Smooth muscle cell of the brain vasculature (primary cell): ENCODE measurements at regions not wholly inside any gene's neighbourhood (a gene's known extent, or its start where the extent isn't known, plus 50 kb on each side); places are given as distances from the start of the nearest gene placed in this dataset.
"Not testable (repeated sequence)": the region's sequence is repeated elsewhere in the genome, so short reads cannot be mapped to it uniquely, and the experiment has no call there.

Experiments used
- DNase-seq: peaks from one replicate; pipeline ENCODE4 v3.0.0-alpha.2; 2012; ENCODE audit warnings: low read depth, low spot score

- no peak for DNase-seq
Measured at GRCh38 chr17:73841431-73842060, 197.3 kb upstream of the SDK2 start.

GRCh38 chr17:73847952-73848351 is 203.7 kb upstream of the SDK2 start:
- DNase-seq: no peak

DNA sequence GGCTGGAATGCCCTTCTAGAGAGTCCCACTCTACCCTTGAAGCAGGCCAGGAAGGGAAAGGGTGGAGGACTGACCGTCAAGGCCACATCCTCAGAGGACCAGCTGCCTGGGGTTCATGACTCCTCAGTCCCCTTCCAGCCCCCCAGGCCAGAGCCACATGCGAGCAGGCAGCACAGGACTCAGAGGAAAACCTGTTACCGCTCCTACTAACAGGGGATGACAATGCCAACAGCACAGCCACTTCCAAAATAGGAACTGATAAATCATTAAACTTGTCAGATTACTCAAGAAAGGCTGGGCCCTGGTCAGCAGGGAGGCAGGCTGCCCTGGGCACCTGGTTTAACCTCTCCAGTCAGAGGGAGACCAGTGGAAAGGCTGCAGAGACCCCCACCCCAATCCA is 206.2 kb upstream of the SDK2 start:
- no peak for DNase-seq

GRCh38 chr17:73851091-73851490 is 206.8 kb upstream of the SDK2 start:
- no peak for DNase-seq

DNA sequence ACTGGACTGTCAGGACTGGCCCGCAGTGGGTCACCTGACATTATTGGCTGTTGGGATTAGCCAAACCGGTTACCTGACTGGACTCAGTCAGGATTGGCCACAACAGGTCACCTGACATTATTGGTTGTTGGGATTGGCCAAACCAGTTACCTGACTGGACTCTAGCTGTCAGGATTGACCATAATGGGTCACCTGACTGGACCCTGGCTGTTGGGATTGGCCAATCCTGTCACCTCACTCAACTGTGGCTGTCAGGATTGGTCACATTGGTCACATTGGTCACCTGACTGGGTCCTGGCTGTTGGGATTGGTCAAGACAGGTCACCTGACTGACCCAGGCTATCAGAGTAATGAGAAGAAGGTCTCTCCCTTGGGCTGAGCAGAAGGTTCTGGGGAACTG is 207.7 kb upstream of the SDK2 start:
- DNase-seq: no peak

DNA sequence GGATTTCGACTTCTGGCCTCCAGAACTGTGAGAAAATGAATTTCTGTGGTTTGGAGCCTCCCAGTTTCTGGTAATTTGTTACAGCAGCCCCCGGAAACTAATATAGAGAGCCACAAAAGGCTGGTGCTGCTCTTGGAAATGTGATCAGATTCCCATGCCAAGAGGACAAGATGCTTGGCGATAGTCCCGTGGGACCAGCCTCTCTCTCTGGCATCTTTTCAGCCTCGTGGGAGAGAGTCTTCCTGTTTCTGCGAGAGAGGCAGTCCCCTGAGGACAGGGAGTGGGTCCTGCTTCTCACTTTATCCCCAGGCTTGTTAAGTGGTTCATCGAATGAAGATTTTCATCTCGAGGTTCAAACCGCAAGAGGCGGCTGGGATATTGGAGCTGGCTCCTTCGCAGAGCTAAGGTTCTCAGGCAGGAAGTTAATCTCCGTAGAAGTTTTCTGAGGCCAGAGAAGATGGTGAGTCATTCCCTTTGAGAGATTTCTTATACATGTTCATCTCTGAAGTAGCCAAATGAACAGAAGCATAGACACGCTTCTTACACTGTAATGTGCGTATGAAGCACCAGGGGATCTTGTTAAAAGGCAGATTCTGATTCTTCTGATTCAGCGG is 211.6 kb upstream of the SDK2 start:
- no peak for DNase-seq

- no peak for DNase-seq
Measured at GRCh38 chr17:73856556-73856955, 212.3 kb upstream of the SDK2 start.

- not testable (repeated sequence) for DNase-seq
Measured at GRCh38 chr17:73859439-73860008, 215.3 kb upstream of the SDK2 start.

- no peak for DNase-seq
Measured at GRCh38 chr17:73861543-73861942, 217.3 kb upstream of the SDK2 start.

DNA sequence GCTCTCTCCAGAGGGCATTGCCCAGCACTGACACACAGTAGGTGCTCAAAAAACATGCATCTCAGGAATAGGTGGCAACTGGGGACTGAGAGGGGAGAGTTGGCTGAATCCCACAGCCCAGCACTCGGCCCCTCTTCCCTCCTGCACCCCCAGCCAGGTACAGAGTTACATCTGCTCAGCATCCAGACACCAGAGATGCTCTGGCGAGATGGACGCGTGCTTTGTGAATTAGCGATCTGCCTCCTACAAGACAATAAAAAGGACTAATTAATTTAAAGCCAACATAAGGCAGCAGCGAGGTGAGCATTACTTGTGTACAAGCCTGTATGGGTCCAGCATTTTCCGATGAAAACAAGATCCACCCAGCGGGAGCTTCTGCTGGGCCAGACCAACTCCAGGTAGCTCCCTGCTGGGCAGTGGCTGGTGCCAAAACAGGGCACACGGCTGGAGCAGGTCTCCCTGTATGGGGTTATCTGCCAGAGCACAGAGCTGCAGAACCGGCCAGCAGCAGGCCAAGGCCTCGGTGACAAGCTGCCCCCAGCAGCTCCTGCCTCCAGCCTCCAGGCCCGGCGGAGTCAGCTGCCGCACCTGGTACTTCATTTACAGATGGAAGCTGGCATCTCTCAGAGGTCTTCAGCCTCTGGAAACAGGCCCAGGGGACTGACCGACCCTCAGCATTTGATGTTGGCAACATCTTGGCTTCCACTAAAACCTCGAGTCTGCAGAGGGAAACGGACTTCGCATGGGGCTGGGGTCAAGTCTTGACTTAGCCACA is 219.7 kb upstream of the SDK2 start:
- no peak for DNase-seq

GRCh38 chr17:73865831-73866230 is 221.6 kb upstream of the SDK2 start:
- DNase-seq: no peak

DNA sequence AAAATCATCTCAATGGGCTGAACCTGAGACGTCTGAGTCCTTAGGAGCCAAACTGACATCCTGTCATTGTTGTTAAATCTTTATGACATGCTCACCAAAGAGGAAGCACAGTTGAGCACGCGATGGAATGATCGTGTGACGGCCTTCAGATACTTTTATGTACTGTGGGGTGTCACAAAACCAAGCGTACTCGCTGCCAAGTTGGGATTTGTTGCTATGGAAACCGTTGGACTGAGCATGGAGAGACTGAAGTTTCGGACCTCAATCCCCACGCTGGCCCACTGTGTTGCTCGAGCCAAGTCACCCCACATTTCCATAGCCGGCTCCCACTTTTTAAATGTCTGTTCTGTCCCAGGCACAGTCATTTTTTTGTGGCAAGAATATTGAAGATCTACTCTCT is 222.8 kb upstream of the SDK2 start:
- no peak for DNase-seq

- DNase-seq: no peak
Measured at GRCh38 chr17:73870068-73870467, 225.8 kb upstream of the SDK2 start.

- DNase-seq: no peak
Measured at GRCh38 chr17:73870473-73870872, 226.2 kb upstream of the SDK2 start.

DNA sequence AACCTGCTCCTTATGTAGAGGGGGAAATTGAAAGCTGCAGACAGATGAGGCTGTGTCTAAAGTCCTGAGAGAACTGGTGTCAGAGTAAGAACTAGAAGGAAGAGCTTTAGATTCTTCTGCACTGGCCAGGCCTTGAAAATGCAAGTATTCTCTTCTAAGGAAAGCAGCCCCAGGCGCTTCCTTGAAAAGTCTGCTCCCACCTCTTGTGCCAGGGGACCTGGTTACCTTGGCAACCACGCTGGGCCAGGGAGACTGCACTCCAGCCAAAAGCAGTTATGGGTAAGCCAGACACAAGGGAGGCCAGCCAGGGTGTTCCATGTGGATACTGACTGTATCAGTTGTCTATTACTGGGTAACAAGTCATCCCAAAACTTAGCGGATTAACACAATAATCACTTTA is 228.6 kb upstream of the SDK2 start:
- no peak for DNase-seq

GRCh38 chr17:73874008-73874720 is 229.9 kb upstream of the SDK2 start:
- no peak for DNase-seq

DNA sequence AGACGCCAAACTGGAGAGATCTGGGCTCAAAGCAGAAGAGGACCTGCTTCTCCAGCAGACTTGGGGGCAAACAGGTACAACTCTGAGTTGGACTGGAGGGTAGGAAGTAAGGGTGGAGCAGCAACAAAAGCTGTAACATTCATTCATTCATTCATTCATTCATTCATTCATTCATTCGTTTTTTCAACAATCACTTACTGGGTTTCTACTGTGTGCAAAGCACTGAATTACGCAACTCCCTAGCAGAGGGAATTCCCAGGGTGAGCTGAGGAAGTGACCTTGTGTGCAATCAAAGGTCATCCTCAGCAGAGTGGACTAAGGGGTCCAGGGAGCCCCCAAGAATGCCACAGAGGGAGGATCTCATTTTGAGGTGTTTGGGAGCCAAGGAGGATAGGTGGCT is 231.1 kb upstream of the SDK2 start:
- no peak for DNase-seq

GRCh38 chr17:73877962-73878361 is 233.7 kb upstream of the SDK2 start:
- no peak for DNase-seq

GRCh38 chr17:73878923-73879322 is 234.7 kb upstream of the SDK2 start:
- DNase-seq: no peak

- no peak for DNase-seq
Measured at GRCh38 chr17:73879987-73880386, 235.7 kb upstream of the SDK2 start.

- DNase-seq: no peak
Measured at GRCh38 chr17:73882590-73882989, 238.3 kb upstream of the SDK2 start.

DNA sequence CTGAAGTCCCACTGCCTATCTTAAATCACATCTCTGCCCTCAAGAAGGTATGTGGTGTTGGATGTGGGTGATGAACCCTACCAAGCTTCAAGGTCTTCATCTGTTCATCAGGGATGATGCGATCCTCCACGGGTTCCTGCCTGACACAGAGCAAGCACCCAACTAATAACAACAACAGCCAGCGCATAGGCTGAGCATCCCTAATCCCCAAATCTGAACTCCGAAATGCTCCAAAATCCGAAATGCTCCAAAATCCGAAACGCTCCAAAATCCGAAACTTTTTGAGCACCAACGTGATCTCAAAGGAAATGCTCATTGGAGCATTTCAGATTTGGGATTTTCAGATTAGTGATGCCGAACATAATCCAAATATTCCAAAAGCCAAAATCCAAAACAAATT is 238.9 kb upstream of the SDK2 start:
- DNase-seq: no peak
